HS-27A (cell line): ENCODE measurements at regions not wholly inside any gene's neighbourhood (a gene's known extent, or its start where the extent isn't known, plus 50 kb on each side); places are given as distances from the start of the nearest gene placed in this dataset.

Experiments used
- DNase-seq: peaks from one replicate; pipeline ENCODE4 v3.0.0-alpha.2; 2012; ENCODE audit warnings: low read depth, missing footprints

GRCh38 chr2:145325485-145325884 is 805.6 kb upstream of the ZEB2 start:
- DNase-seq: no peak

DNA sequence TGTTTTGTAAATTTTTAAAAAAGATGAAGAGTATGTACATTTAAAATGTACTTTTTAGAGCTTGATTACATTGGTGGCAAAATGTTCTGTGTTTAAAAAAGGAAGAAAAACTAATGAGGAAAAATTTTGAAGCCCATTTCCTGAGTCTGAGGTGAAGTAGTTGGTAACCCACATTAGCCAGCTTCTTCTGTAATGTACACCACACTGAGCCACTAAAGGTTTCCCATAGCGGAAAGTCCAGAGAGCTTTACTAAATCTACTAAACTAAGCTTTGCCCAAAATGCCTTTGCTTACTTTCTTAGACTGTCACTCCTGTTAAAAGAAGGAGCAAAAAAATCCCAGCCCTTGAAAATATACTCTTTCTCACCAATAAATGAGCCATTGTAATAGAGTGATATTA is 804.8 kb upstream of the ZEB2 start:
- DNase-seq: no peak

GRCh38 chr2:145323512-145323911 is 803.6 kb upstream of the ZEB2 start:
- no peak for DNase-seq

GRCh38 chr2:145321344-145321743 is 801.4 kb upstream of the ZEB2 start:
- DNase-seq: no peak

- DNase-seq: no peak
Measured at GRCh38 chr2:145316496-145316895, 796.6 kb upstream of the ZEB2 start.

DNA sequence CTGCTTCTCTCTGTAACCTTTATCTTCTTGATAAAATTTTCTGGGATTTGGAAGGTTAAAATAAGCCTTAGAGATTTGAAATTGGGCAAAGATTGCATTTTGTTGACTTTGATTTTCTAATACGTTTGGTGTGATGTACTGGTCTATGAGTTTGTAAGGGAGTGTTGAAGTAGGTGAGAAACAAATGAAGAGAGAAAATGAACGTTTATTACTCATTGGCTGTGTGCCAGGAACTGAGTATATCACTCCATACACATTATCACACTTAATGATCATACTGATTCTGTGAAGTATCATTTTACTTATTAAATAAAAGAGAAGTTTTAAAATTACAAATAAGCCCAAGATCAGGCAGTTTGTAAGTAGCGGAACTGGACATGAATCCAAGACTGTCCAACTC is 795.1 kb upstream of the ZEB2 start:
- no peak for DNase-seq

DNA sequence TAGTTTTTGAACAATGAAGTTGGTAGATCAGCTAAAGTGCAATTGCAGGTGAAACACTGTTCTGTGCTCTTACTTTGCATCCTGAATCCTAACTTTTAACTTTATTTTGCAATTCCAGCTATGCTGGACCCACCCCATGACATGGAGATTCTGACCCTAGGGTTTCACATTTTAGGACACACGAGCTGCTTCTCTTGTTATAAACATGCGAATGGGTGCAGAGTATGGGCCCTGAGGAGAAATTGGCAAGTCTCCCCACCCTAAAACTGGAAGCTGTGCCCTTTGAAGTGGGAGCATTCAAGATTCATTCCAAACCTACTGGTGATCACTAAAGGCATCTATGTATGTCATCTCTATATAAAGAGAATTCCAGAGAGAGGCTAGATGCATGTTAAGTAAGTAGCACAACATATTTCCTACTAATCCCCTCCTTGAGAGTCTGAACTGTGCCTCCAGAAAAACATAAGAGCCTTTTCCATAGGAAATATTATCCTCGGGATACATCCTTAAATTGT is 794.3 kb upstream of the ZEB2 start:
- no peak for DNase-seq

DNA sequence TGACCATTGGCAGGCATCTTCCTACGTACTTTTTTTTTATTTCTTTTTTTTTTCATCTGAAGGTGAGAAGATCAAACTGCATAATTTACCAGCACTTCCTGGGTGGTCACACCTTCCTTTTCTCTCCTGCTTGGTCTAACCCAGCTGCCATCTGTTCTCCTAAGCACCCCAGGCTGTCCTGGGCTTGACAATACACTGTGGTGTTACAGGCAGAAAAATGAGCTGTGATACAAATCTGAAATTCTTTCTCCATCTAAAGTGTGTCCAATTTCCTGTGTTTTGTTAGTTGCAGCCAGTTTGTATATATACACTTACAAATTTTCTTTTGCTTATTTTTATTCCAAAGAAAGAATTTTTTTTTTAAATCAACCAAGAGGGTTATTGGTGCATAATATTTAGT is 786.0 kb upstream of the ZEB2 start:
- DNase-seq: no peak

DNA sequence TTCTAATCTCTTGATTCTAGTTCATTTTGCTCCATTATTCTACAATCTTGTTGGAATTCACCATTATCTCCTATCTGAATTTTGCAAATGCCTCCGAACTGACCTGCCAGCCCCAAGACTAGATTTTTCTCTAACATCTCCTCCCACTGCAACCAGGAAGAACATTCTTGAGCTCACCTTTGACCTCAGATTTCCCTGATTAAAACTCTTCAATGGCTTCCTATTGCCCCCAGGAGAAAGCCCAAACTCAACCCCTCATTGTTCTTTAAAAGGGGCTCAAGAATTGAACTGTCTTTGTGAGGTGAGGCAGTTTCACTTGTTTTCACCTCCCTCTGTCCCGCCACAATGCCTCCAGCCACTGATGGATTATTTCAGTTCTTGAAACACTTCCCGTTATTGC is 784.6 kb upstream of the ZEB2 start:
- DNase-seq: no peak

- no peak for DNase-seq
Measured at GRCh38 chr2:145303536-145303935, 783.6 kb upstream of the ZEB2 start.

DNA sequence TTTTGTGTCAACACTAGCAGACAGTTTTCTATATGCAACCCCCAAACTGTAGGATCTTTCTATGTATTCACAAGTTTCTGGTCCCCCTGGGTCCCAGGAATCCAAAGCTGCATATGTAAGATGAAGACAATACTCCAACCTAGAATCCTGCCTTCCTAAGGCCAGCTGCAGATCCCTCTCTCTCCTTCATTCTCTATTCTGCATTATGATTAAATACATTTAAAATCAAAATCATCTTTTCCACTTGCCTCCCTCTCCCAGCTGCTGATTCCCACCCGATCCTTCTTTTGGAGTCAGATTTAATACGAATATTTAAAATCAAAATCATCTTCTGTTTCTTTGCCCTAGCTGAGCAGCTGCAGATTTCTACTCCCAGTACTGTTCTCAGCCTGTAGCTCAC is 783.0 kb upstream of the ZEB2 start:
- DNase-seq: no peak

DNA sequence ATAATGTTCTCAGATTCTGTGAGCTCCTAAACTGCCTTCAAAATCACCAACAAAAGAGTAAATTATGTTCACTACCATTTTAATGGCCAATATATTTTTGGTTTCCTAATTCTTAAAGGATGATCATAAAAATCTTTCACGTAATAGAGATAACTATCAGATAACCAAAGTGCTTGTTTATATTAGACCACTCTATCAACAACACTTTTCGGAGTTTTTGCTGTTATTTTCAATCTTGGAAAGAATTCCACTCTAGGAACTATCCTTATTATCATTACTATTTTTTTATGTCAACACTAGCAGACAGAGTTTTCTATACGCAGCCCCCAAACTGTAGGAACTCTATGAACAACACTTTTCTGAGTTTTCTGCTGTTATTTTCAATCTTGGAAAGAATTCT is 782.5 kb upstream of the ZEB2 start:
- no peak for DNase-seq

- DNase-seq: no peak
Measured at GRCh38 chr2:145299368-145299767, 779.4 kb upstream of the ZEB2 start.

DNA sequence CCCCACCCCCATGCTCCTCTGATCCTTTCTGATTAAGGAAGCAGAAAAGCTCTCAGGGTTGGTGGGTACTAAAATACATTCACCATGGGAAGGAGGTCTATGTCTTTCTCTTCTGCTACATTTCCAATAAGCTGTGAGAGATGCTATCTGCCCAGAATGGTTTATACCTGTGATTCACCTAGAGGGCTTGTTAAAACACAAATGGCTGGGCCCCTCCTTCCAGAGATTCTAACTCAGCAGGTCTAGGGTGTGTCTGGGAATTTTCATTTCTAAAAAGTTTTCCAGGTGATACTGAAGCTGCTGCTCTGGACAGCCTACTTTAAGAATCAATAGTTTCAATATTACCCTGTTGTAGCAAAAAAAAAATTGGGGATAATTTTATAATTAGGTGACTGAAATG is 772.2 kb upstream of the ZEB2 start:
- DNase-seq: no peak

- DNase-seq: no peak
Measured at GRCh38 chr2:145290986-145291385, 771.1 kb upstream of the ZEB2 start.

DNA sequence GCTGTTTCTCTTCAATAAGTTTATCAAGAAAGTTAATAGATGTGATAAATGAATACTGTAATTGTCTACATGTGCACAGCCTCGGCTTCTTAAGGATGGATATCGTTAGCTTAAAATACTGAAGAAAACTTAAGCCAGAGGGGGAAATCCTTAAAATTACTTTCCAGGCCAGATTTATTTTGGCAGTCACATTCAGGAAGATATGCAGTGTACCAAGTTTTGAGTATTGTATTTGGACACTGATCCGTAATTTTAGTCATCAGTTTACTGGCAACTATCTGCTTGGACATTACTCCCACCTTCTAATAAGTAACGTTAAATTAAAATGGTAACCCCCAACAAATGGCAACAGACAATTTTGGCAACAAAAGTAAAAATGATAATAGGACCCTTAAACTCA is 770.0 kb upstream of the ZEB2 start:
- no peak for DNase-seq

DNA sequence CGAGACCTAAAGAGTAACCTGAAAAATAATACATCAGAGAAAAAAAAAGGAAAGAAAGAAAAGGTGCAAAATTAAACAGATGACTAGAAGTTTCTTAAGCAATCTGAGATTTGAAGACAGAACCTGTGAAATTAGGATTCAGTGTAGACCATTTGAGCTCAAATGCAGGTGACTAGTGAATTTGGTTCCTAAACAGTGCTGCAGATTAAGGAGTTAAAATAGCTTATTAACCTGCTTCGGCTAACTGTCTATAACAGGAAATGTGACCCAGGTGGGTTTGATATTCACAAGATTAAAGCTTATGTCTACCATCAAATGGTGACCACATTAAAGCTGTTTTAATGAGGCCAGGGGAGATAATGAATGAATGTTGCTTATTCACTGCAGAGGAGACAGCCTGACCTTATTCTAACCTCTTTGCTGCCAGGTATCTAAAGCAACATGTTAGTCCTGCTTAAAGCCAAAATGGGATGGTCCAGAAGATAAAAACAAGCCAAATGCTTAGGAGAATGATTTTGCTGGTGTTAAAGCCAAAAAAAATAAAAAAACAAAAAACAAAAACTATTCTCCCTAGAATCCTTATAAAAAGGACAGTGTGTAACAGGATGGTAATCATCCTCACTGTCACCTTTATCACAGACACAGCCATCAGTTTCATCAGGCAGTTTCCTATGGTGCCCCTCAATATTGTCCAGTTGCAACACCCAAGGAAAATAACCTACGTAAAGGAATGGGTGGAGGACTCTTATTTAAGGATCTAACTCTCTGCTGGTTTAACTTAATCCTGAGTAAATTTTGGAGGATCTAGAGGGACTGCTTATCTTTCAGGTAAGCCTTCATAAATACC is 769.0 kb upstream of the ZEB2 start:
- no peak for DNase-seq

- no peak for DNase-seq
Measured at GRCh38 chr2:145287736-145288135, 767.8 kb upstream of the ZEB2 start.

GRCh38 chr2:145286716-145287275 is 766.9 kb upstream of the ZEB2 start:
- DNase-seq: no peak

DNA sequence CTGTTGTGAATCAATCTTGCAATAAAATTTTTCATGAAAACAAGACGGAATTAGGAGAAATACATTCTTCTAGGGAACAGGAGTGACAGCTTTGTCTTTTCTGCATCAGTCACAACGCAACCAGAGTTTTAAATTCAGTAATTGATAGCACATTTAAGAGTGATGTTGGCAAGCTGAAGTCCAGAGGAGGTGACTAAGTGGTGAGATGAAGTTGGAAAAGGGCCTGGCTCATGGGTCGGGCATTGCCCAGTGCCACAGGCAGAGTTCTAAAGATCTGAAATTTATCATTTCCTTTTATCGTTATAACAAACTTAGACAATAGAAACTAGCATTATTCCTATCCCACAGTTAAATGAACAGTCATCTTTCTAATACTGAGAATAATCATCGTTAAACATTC is 764.6 kb upstream of the ZEB2 start:
- no peak for DNase-seq

- DNase-seq: no peak
Measured at GRCh38 chr2:145283131-145283530, 763.2 kb upstream of the ZEB2 start.

GRCh38 chr2:145277922-145278321 is 758.0 kb upstream of the ZEB2 start:
- no peak for DNase-seq

GRCh38 chr2:145273840-145274239 is 753.9 kb upstream of the ZEB2 start:
- DNase-seq: no peak

DNA sequence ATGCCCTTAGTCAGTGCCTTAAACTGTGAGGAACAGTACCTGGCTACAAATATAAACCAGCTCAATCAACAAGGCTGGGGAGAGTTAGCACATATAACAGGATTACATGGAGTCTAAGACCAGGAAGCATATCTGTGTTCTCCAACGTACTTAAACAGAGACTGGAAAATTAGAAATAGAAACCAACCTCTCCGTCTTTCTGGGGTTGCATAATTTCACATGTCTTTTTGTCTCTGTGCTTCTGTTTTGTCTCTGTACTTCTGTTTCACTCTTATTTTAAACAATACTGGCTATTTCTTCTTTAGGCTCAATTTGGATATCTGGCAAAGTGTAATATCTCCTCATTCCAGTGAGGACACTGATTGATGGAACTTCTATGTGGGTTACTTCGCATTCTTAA is 749.0 kb upstream of the ZEB2 start:
- no peak for DNase-seq
